ENCODE measurements at regions not wholly inside any gene's neighbourhood (a gene's known extent, or its start where the extent isn't known, plus 50 kb on each side); places are given as distances from the start of the nearest gene placed in this dataset.
"Not testable (repeated sequence)": the region's sequence is repeated elsewhere in the genome, so short reads cannot be mapped to it uniquely, and the experiment has no call there.

DNA sequence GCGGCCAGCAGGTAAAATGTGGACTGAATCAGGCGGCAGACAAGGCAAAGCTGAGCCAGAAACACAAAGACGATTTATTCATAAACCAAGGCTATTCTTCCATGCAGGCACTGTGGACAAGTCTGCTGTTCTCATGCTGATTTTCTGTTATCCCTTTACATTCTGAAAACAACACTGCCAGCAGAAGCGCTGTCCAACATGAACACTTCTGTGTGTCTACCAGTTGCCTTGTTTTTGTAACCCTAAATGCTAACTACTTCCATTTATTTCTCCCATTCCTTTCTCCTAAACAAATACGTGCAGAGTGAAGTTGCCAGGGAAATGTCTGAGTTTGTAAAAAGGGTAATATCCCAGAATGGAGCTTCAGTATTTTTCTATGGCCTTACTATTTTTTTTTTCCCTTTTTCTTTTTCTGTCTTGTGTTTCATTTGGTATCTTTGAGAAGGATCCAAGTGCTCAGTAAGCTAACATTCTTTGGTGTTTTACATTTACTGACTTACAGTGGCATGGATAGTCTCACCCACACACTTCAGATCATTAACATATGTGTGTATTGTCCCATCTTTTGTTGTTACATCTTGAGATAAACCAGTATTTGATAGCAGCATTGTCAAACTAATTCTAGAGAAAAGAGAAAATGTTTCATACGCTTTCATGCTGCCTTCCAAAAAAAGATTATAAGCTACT, 1308.9 kb upstream of the MAP3K7 start:
- DNase-seq (no peak), ATAC-seq (no peak)
- no peak overlapping the region for H3K4me3 ChIP-seq
- no peaks in the 10 kb centered on the region for H3K4me1 ChIP-seq
- TF ChIP-seq, protein P1, sequence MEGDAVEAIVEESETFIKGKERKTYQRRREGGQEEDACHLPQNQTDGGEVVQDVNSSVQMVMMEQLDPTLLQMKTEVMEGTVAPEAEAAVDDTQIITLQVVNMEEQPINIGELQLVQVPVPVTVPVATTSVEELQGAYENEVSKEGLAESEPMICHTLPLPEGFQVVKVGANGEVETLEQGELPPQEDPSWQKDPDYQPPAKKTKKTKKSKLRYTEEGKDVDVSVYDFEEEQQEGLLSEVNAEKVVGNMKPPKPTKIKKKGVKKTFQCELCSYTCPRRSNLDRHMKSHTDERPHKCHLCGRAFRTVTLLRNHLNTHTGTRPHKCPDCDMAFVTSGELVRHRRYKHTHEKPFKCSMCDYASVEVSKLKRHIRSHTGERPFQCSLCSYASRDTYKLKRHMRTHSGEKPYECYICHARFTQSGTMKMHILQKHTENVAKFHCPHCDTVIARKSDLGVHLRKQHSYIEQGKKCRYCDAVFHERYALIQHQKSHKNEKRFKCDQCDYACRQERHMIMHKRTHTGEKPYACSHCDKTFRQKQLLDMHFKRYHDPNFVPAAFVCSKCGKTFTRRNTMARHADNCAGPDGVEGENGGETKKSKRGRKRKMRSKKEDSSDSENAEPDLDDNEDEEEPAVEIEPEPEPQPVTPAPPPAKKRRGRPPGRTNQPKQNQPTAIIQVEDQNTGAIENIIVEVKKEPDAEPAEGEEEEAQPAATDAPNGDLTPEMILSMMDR (IDR thresholded peaks at IDR 0.05): no peak
- H3K27ac ChIP-seq: no peak overlapping the region
- H3K27me3 ChIP-seq (ENCODE audit: low read depth): no peaks in the 10 kb centered on the region
- no peaks in the 10 kb centered on the region for H3K36me3 ChIP-seq
- intact Hi-C loops (cut with DNase I): no loop called here
- peaks cover 10% of the 10 kb centered on the region for H3K9me3 ChIP-seq

DNA sequence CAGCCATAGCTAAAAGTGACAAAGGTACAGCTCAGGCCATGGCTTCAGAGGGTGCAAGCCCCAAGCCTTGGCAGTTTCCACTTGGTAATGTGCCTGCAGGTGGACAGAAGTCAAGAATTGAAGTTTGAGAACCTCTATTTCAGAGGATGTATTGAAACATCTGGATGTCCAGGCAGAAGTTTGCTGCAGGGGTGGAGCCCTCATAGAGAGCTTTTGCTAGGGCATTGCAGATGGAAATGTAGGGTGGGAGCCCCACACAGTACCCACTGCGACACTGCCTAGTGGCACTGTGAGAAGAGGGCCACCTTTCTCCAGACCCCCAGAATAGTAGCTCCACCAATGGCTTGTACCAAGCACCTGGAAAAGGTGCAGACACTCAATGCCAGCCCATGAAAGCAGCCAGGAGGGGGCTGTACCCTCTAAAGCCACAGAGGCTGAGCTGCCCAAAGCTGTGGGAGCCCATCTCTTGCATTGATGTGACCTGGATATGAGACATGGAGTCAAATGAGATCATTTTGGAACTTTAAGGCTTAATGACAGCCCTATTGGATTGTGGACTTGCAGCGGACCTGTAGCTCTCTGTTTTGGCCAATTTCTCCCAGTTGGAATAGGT, 1299.4 kb upstream of the MAP3K7 start:
- no peaks in the 10 kb centered on the region for H3K27me3 ChIP-seq (ENCODE audit: low read depth)
- H3K9me3 ChIP-seq: peaks cover 20% of the 10 kb centered on the region
- no peaks in the 10 kb centered on the region for H3K4me1 ChIP-seq
- no peak for ATAC-seq
- intact Hi-C loops (cut with DNase I): no loop called here
- TF ChIP-seq, protein P1 (IDR thresholded peaks at IDR 0.05): no peak
- H3K27ac ChIP-seq: no peak overlapping the region
- no peak for DNase-seq
- H3K36me3 ChIP-seq: no peaks in the 10 kb centered on the region
- no peak overlapping the region for H3K4me3 ChIP-seq

DNA sequence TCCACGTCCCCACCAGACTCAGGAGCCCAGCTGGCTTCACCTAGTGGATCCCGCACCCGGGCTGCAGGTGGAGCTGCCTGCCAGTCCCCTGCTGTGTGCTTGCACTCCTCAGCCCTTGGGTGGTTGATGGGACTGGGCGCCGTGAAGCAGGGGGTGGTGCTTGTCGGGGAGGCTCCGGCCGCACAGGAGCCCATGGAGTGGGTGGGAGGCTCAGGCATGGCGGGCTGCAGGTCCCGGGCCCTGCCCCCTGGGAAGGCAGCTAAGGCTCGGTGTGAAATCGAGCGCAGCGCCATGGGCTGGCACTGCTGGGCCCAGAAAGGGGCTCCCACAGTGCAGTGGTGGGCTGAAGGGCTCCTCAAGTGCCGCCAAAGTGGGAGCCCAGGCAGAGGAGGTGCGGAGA, 1294.9 kb upstream of the MAP3K7 start:
- H3K9me3 ChIP-seq; H3K27me3 ChIP-seq (ENCODE audit: low read depth); DNase-seq; H3K4me1 ChIP-seq; ATAC-seq; intact Hi-C loops (cut with DNase I); H3K36me3 ChIP-seq; H3K27ac ChIP-seq; H3K4me3 ChIP-seq: not testable (repeated sequence)

DNA sequence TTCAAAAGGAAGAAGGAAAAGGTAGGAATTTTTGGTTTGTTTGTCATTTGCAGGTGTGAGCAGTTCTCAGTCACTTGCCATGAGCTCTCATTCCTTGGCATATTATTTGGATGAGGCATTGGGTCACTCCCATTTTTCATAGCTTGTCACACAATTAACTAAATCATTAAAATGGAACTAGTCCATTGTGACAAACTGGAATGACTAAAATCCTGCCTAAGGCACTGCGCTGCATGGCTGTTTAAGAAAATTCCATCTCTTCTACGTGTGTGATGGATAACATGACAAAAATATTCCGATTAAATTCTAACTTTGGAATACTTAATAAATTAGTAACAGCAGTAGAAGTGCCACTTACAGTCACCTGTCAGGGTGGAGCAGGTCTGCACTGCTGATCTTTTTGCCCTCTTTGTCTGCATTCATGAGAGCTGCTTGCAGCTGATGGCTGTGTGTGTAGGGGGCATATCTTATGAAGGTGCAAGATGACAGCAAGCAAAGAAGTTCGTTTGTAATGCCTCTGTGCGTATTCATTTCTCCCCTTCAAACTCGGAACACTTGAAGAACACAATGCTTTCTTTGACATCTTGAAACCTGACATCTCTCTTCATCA, 1292.6 kb upstream of the MAP3K7 start:
- Histone ChIP-seq H3K9me3 (no peaks in the 10 kb centered on the region), H3K4me3 (no peak overlapping the region), H3K36me3 (no peaks in the 10 kb centered on the region), H3K27ac (no peak overlapping the region), H3K4me1 (no peaks in the 10 kb centered on the region), H3K27me3 (ENCODE audit: low read depth) (no peaks in the 10 kb centered on the region)
- DNase-seq (no peak), ATAC-seq (no peak)
- TF ChIP-seq, protein P1 (IDR thresholded peaks at IDR 0.05): no peak
- intact Hi-C loops (cut with DNase I): no loop called here

DNA sequence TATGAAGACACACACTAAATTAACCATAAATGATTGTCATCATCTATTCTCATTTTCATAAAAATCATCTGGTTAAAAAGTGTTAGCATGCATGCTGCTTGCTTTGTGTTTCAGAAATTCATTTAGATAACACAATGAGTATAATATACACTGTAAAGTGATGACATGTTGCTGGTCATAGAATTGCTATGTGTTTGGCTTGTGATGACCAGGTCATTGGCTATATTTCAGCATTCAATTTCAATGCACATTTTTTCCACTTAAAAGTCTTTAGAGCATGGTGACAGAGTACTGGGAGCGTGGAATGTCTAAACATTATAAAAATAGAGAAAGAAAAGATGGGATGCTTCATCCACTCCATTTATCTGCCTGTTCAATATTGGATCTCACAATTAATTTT, 1291.1 kb upstream of the MAP3K7 start:
- Histone ChIP-seq H3K4me1 (no peaks in the 10 kb centered on the region), H3K36me3 (no peaks in the 10 kb centered on the region), H3K27me3 (ENCODE audit: low read depth) (no peaks in the 10 kb centered on the region), H3K9me3 (no peaks in the 10 kb centered on the region), H3K4me3 (no peak overlapping the region), H3K27ac (no peak overlapping the region)
- TF ChIP-seq, protein P1 (IDR thresholded peaks at IDR 0.05): no peak
- ATAC-seq (no peak), DNase-seq (no peak)
- intact Hi-C loops (cut with DNase I): no loop called here

DNA sequence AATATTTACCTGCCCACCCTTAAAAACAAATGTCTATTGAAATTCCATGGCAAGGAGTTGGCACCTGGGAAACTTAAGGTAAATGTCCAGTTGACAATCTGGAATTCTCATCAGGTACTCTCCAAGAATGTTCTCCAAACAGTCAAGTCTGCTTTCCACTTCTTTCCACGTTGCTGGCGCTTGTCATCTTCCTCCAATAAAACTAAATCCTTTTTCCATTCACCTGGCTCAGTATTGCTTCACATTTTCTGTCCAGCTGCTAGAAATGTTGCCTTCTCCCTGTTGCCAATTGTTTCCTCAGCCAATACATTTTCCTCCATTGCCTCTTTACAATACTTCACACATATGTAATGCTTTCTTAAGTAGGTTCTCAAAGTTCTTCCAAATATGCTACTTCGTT, 1288.1 kb upstream of the MAP3K7 start:
- no peaks in the 10 kb centered on the region for H3K27me3 ChIP-seq (ENCODE audit: low read depth)
- TF ChIP-seq, protein P1 (IDR thresholded peaks at IDR 0.05): no peak
- no peak overlapping the region for H3K4me3 ChIP-seq
- no peak for ATAC-seq
- DNase-seq: no peak
- H3K9me3 ChIP-seq: no peaks in the 10 kb centered on the region
- no peaks in the 10 kb centered on the region for H3K36me3 ChIP-seq
- no peaks in the 10 kb centered on the region for H3K4me1 ChIP-seq
- intact Hi-C loops (cut with DNase I): no loop called here
- no peak overlapping the region for H3K27ac ChIP-seq

Data from lower lobe of right lung (tissue), 2 donors.